Germinal center (tissue), 1 donor: ENCODE measurements at regions not wholly inside any gene's neighbourhood (a gene's known extent, or its start where the extent isn't known, plus 50 kb on each side); places are given as distances from the start of the nearest gene placed in this dataset.

Experiments
- DNase-seq: peaks from one replicate; pipeline ENCODE4 v3.0.0; 2012; ENCODE audit warnings: mixed read lengths, low spot score

DNA sequence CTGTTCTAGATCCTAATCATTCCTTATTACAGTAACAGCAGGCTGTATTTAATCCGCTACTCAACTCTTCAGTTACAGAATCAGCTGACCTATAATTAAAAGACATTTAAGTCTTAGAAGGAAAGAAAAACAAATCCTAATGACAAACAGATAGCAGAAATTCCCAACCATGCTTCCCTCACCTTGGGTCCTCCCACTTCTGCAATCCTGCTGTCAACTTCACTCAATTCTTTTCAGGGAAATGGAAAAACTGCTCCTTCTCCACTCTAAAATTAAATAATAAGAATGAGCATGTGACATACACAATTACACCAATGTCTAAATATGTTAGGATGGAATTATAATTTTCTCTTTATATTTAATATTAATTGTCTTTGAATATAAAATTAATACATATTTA is 182.6 kb upstream of the LYPLAL1 start:
- DNase-seq: no peak

DNA sequence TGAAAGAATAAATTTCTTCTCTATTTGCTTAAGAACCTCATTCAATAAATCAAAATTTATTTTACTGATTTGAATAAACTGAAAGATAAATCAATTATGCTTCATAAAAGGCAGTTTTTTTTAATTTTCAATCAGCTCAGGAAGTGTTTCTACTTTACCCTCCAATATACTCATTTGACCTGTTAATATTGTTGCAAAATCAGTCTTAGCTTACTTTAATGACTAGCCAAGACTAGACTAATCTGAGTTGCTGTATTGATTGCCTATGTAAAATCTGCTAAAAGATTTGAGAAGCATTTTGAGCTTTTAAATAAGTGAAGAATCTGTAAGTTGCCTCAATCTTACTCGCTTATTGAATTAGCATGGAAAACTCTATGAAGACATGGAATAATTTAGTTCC is 179.1 kb upstream of the LYPLAL1 start:
- DNase-seq: no peak

DNA sequence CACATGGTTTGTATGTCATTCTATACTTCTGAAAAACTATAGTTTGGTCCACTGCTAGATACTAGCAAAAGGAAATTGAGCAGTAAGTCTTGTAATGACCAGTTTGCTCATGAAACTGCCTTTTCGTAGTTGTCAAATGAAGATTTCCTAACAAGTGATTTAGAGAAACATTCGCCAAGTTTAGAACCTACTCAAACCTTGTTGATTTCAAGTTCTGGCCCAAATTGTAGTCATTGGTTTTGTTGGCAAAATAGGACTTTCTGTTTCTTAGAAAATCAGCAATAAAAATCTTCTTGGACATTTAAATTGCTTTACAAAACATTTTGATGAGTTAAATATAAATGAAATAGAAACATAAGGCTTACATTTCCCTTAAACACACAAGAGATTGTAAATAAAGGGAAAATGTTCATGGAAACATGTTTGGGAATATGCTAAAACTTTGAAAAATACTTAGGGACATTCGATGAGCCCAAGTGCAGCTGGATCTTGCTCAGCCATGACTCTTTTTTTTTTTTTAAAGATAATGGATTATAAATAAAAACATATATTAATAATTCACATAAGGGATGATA is 178.5 kb upstream of the LYPLAL1 start:
- no peak for DNase-seq

DNA sequence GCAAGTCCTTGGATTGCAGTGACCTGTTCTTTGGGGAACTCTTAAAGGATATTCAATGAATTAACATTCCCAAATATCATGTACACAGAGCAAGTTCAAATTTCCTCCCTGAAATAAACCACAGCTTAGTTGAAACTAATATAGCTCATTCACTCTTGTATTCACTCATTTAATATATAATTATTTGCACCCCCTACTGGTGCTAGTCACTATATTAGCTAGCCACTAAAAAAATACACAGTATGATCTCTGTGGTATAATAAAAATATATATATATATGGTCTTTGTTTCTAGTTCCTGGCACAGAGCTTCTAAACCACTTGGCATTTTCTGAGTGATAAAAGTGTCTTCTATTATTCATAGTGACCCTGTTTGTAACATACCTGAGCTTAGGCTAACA is 177.3 kb upstream of the LYPLAL1 start:
- no peak for DNase-seq

DNA sequence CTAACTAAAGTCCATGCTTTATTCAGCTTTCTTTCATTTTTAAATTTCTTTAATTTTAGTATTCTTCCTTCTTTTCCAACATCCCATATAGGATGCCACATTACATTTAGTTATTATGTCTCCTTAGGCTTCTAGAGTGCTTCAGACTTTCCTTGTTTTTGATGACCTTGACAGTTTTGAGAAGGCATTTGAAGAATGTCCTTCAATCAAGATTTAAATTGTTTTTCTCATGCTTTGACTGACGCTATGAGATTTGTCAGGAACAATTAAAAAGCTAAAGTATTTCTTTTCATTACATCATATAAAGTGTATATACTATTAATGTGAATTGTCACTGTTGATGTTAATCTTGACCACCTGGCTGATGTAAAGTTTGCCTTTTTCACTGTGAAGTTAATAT is 173.7 kb upstream of the LYPLAL1 start:
- DNase-seq: no peak

DNA sequence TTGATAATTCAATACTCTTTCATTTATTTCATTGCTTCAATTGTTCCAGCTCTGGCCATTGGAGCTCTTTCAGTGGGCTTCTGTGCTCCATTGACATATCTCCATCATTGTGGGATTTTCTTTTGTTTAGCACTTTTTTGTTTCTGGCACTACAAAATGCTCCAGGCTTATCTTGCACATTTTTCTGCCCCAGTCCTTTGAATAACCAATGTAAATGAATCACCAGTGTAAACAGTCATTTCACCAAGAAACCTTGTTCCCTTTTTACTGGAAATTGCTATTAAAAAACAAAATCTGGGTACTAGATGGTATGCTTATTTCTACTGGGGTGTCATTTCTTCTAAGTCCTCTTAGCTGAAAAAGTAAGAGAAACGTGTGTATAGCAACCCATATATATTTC is 173.0 kb upstream of the LYPLAL1 start:
- DNase-seq: no peak

DNA sequence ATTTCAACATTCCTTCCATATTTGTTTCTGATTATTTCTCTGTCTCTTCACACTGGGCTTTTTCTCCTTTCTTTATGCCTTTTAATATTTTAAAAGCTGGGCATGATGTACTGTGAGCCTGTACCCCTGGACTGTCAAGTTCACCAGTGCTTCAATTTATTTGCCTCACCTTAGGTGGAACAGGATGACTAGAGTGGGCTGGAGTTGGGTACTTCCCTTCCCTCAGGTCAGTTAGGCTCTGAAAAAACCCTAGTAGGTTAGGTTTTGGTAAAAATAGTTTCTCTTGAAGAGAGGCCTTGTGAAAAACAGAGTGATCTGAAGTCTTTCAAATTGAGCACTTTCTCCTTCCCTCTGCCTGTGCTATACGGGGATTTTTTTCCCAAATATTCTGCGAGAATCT is 163.0 kb upstream of the LYPLAL1 start:
- no peak for DNase-seq

DNA sequence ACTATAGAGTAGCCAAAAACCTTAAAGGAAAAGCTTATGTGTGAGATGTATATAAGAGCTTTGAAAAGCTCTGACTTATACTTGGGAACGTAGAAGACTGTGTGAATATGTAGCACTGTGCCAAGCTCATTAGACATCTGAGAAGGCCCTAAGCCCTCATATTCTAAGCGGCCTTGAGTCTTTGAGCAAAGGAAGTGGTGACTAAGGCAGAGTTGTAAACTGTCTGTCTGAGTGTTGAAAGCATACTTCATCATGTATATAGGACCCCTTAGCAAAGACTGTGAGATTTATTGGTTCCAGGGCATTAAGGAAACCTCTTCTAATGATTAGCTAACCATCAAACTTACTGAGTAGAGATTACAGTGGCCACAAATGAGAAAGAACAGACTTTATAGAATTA is 153.3 kb upstream of the LYPLAL1 start:
- no peak for DNase-seq

DNA sequence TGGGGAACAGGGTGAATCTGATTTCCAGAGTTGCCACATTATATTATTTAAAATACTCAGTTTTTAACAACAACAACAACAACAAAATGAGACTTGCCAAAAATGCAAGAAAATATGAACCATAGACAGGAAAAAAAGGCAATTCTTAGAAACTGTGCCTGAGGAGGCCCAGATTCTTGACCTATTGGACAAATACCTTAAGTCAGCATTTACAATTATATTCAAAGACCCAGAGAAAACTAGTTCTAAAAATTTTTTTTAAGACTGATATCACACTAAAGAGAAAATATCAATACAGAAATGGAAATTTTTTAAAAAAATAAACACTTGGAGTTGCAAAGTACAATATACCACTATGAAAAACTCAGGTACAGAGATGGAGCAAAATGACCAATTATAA is 152.8 kb upstream of the LYPLAL1 start:
- DNase-seq: no peak

DNA sequence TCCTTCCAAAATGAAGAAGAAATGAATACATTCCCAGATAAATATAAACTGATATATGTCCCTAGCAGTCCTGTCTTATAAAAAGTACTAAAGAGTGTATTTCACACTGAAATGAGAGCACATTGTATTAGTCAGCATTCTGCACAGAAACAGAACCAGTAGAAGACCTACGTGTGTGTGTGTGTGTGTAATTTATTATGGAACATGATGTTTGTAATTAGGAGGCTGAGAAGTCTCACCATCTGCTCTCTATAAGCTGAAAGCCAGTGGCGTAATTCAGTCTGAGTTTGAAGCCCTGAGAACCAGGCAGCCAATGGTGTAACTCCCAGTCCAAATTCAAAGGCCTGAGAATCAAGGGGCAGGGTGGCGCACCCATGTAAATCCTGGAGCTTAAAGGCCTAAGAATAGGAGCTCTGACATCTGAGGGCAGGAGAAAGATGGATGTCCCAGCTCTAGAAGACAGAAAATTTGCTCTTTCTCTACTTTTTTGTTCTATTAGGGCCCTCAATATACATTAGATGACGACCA is 146.5 kb upstream of the LYPLAL1 start:
- no peak for DNase-seq

DNA sequence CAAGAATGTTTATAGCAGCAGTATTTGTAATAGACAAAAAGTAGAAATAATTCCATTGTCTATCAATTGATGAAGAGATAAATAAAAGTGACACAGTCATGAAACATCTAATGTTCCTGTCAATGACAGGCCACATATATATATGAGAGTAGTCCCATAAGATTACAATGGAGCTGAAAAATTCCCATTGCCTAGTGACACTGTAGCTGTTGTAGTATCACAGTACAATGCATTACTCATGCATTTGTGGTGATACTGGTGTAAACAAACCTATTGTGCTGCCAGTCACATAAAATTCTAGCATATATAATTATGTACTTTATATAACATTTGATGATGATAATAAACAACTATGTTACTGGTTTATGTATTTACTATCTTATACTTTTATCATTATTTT is 141.9 kb upstream of the LYPLAL1 start:
- no peak for DNase-seq

DNA sequence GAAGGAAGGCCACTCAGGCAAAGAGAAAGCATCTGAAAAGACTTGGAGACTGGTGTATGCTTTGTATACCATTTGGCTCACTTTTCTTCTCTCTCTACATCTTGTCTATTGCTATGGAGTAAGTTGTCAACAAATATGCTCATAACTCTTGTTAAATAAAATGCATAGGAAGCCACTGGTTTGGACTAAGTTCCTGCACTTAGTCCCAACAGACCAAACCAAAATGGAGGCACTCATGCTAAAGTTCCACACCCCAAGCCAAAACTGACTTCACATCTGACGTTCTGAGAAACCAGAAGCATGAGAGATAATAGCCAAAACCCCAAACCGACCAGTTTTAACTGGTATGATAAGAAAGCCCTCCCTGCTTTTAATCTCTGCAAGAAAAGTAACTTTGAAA is 135.3 kb upstream of the LYPLAL1 start:
- no peak for DNase-seq

DNA sequence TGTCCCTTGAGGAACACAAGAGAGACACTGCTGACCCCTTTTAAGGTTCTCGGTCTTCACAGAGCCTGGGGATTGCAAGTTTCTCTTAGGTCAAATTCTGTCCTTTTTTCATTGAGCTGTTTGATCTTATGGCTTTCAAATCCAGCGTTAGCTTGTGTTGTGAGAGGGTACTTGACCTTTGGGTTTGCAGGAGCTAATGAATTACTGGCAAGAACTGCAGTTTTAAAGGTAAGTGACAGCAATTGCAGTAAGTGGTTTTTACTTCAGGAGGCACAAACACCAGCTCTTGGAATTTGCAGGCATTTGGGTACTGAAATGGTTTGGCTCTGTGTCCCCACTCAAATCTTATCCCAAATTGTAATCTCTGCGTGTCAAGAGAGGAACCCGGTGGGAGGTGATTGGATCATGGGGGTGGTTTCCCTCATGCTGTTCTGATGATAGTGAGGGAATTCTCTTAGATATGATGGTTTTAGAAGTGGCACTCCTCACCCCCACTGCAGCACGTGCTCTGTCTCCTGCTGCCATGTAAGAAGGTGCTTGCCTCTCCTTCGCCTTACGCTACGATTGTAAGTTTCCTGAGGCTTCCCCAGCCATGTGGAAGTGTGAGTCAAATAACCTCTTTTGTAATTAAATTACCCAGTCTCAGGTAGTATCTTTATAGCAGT is 134.5 kb upstream of the LYPLAL1 start:
- no peak for DNase-seq

DNA sequence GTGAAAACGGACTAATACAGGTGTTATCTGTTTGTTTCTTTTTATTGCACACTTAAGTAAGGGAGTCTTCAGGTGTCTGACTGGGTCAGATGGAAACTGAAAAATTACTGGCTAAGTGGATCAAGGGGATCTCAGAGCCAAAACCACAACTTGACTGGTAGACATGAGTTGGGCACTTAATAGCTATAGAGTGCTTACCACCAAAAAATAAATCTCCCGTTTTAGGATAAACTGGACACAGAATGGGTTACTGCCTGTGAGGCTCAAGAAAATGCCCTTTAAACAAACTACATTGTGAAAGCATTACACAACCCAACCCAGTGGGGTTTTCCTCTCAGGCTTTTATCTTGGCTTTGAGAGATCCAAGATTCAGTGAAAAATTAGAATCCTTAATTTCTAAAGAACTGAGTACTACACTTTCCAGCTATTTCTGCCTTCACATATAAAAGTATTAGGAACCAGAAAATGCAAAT is 134.0 kb upstream of the LYPLAL1 start:
- no peak for DNase-seq

DNA sequence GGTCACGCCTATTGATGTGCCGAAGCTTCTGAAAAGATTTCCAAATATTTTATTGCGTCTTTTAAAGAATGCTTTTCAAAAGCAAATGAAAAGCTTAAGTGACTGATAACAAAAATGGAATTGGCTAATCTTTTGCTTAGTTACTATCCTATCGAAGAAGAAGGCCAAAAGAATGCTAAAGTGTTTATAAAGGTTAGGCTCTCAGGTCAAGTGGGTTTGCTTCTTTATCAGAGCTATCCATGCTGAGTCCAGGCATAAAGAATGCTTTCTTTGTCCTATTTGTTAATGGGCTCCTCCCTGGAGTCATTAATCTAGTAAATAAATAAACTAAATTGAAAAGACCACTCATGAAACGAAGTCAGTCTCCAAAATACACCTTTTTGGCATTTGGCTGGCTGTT is 133.4 kb upstream of the LYPLAL1 start:
- no peak for DNase-seq

DNA sequence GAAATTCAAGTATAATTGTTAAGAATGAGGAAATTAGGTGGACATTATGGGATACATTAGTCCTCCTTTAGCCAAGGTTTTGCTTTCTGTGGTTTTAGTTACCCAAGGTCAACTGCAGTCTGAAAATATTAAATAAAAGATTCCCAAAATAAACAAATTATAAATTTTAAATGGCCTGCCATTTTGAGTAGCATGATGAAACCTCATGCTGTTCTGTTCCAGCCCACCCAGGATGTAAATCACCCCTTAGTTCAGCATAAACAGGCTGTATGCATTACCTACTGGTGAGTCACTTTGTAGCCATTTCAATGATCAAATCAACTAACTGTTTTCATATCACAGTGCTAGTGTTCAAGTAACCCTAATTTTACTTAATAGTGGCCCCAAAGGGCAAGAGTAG is 132.5 kb upstream of the LYPLAL1 start:
- DNase-seq: no peak

DNA sequence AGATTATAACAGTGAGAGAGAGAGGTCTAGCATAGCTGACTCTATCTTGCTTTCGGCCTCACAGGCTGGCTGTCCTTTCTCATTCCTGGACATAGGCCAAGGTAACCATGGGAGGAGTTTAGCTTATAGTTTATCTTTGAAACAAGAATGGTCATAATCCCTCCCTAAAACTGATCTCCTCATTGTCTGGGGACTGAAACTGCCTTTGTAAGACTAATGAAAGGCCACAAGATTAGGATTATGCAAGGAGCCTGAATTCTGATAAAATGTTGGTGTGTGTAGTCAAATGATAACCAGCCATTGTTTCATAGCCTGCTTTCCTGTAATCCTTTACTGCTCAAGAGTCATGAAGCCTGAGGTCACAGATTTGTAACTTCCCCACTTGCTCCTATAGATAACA is 131.9 kb upstream of the LYPLAL1 start:
- DNase-seq: no peak

DNA sequence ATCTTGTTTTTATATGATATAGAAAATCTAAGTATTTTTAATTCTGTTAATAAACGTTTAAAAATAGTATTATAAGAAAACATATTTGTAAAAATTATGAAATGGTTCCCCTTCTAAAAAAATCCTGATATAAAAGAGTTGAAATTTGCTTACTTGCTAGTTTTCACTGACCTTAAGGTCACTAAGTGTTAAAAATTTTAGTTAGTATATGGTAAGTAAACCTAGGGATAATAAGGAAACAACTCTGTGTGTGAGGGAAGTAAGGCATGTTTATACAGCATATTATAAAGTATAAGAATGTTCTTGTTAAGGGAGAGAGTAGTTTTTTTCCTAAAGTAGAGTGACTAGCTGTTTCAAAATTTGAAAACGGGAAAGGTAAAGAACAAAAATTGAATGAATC is 130.9 kb upstream of the LYPLAL1 start:
- DNase-seq: no peak

DNA sequence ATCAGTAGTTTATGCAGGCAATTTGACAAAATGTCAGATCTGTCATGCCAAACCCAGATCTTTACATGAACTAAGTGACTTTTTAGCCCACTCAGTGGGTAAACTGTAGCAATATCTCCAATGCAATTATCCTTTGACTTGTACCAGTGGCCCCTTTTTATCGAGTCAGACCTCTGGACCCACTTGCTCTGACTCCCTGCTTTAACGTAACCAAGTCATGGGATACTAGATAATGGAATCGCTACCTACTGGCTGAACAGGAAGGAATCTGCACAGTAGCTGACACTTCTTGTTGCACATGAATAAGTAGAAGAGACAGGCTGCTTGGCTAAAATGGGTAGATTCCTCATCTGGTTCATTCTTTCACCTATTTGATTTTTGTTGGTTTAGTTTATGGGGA is 128.4 kb upstream of the LYPLAL1 start:
- DNase-seq: no peak

DNA sequence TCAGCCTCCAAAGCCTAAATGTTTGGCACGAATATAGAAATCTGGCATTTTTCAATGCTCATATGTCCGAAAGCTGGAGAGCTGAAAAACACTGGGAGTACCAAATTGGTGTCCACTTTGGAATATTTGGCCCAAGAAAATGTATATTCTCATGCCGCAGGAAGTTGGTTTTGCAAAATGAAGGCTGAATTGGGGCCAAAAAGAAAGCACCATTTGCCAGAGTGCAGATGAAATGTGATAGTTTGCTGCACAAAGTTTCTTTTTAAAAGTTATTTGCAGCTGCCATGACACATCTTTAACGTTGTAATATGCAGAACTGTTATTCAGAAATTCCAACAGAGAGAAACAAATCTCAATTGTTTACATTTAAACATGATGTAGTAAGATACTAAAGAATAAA is 124.2 kb upstream of the LYPLAL1 start:
- DNase-seq: no peak

DNA sequence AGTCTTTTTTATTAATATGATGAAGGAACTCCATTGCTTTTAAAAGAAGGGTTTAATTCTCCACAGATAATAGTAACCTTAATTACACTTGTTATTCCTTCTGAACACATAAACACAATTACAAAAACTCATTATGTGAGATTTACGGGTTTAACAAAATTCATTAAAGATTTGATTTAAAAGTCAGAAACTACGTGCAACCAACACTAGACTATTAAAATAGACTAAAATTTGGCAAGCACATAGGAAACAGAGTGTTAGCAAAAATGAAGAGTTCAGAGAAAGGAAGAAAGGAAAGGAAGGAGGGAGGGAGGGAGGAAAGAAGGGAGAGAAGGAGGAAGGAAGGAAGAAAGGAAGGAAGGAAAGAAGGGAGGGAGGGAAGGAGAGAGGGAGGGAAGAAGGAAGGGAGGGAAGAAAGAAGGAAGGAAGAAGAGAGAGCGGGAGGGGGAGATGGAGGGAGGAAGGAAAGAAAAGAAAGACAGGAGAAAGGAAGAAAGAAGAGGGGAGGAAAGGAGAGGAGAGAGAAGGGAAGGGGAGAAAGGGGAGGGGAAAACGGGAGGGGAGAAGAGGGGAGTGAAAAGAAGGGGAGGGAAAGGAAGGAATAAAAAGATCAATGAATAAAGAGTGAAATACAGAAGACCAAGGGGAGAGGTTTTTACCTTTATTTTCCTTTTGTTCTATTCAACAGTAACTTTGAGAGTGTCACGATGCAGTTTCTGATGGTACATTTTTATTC is 123.4 kb upstream of the LYPLAL1 start:
- DNase-seq: no peak

DNA sequence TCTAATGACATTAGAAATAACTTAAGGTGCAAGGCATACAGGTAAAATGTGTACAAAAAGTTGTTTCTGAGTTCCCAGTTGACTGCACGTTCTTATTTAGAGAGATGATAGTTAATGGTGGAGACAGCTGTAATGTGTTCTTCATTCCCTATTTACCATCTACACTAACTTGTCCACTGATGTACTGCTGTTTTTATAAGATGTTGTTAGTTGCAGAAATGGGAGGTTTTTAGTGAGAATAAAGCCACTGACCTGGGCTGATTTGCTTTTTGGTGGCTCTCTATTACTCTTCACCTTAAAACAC is 122.9 kb upstream of the LYPLAL1 start:
- DNase-seq: no peak

DNA sequence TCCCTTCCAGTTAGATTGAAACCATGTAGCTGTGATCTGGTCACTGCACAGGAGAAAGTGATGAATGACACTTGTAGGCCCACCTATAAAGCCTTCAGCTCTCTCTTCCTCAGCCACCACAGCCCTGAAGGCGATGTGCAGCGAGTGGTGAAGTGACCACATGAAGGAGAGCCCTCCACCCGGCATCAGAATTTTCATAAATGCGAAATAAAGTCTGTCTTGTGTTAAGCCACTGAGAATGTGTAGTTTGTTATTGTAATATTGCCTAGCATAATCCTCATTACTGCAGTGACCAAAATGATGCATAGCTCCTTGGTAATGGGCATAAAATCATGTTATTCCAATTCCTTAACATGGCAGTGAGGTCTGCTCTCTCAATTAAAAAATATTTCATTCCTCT is 122.1 kb upstream of the LYPLAL1 start:
- no peak for DNase-seq
